ENCODE measurements at regions not wholly inside any gene's neighbourhood (a gene's known extent, or its start where the extent isn't known, plus 50 kb on each side); places are given as distances from the start of the nearest gene placed in this dataset.

GRCh38 chr20:48035961-48036731 is 250.9 kb upstream of the SULF2 start:
- TF ChIP-seq, protein P1, sequence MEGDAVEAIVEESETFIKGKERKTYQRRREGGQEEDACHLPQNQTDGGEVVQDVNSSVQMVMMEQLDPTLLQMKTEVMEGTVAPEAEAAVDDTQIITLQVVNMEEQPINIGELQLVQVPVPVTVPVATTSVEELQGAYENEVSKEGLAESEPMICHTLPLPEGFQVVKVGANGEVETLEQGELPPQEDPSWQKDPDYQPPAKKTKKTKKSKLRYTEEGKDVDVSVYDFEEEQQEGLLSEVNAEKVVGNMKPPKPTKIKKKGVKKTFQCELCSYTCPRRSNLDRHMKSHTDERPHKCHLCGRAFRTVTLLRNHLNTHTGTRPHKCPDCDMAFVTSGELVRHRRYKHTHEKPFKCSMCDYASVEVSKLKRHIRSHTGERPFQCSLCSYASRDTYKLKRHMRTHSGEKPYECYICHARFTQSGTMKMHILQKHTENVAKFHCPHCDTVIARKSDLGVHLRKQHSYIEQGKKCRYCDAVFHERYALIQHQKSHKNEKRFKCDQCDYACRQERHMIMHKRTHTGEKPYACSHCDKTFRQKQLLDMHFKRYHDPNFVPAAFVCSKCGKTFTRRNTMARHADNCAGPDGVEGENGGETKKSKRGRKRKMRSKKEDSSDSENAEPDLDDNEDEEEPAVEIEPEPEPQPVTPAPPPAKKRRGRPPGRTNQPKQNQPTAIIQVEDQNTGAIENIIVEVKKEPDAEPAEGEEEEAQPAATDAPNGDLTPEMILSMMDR (IDR thresholded peaks at IDR 0.05) = no peak

DNA sequence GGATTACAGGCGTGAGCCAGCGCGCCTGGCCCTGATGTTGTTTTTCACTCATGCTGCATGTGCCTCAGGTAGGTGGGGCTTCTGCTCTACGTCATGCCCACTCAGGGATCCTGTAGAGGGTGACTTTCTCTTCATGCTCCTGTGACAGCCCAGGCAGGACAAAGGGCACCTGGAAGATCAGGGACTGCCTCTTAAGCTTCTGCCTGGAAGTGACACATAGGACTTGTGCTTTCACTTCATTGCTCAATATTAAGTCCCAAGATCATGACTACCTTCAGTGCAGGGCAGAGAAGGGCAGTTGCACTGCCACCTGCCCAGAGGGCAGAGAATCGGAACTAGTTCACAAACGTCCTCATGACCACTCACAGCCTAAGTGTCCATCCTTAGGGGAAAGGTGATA is 249.5 kb upstream of the SULF2 start:
- TF ChIP-seq, protein P1 (IDR thresholded peaks at IDR 0.05) = no peak

DNA sequence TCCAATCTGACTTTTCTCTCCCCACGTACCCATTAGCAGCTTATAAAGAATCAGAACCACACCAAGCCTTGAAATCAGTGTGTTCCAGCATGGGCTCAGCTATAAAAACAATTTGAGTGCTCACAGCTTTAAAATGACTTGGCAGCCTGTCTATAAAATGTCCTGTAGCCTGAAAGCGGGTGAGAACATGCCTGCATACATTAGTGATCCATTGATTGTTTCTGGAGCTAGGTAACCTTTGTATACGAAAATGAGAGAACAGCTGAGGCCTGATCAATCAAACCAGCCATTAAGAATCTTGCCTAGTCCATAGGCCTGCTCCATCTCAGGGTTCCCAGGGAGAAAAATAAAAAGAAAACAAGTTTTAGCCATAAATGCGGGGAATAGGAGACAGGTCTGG is 245.8 kb upstream of the SULF2 start:
- TF ChIP-seq, protein P1 (IDR thresholded peaks at IDR 0.05) = no peak

- TF ChIP-seq, protein P1 (IDR thresholded peaks at IDR 0.05) = no peak
These were observed 241.8 kb upstream of the SULF2 start for GRCh38 chr20:48026981-48027592.

DNA sequence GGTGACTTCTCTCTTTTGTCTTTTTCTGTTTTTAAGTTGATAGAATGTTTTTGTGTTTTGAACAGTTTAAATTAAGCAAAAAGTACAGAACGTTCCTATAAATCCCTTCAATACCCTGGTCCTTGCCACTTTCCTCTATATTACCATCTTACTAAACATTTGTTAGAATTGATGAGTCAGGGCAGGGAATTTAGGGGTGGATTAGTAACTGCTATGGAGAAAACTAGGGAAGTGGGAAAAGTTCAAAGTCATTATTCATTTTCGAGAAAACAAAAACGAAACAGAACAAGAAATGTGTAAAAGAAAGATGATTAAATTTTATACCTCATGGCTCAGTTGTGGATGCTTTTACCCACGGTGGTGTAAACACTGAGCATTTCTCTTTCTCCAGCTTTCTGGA is 240.4 kb upstream of the SULF2 start:
- TF ChIP-seq, protein P1 (IDR thresholded peaks at IDR 0.05) = no peak

- TF ChIP-seq, protein P1 (IDR thresholded peaks at IDR 0.05) = no peak
These were observed 239.8 kb upstream of the SULF2 start for GRCh38 chr20:48025051-48025515.

GRCh38 chr20:48024539-48024938 is 239.3 kb upstream of the SULF2 start:
- TF ChIP-seq, protein P1 (IDR thresholded peaks at IDR 0.05) = no peak
